NT2/D1 (cell line): ENCODE measurements at regions not wholly inside any gene's neighbourhood (a gene's known extent, or its start where the extent isn't known, plus 50 kb on each side); places are given as distances from the start of the nearest gene placed in this dataset.
"Not testable (repeated sequence)": the region's sequence is repeated elsewhere in the genome, so short reads cannot be mapped to it uniquely, and the experiment has no call there.

Source experiments
- DNase-seq: peaks from one replicate; pipeline ENCODE4 v3.0.0-alpha.2; 2011; ENCODE audit warnings: low read depth, low spot score
- H3K27me3 ChIP-seq: 2 replicates; pipeline ENCODE4 v1.6.0; 2011; ENCODE audit warnings: mild to moderate bottlenecking; ENCODE audit not compliant: insufficient read length, insufficient read depth
- H3K36me3 ChIP-seq: 2 replicates; pipeline ENCODE4 v1.6.1; 2011; ENCODE audit warnings: mild to moderate bottlenecking, low read length, mixed read lengths; ENCODE audit not compliant: insufficient read depth, insufficient read length
- H3K4me1 ChIP-seq: 2 replicates; pipeline ENCODE4 v1.5.1; 2011; ENCODE audit not compliant: insufficient read depth, insufficient read length
- H3K4me3 ChIP-seq: 2 replicates; pipeline ENCODE4 v1.5.1; 2011; ENCODE audit warnings: low read depth; ENCODE audit not compliant: insufficient read length
- H3K9ac ChIP-seq: 2 replicates; pipeline ENCODE4 v1.6.0; 2011; ENCODE audit warnings: low read depth; ENCODE audit not compliant: insufficient read length
- H3K9me3 ChIP-seq: 2 replicates; pipeline ENCODE4 v1.5.1; 2011; ENCODE audit warnings: mild to moderate bottlenecking, low read length; ENCODE audit not compliant: insufficient read depth
- SUZ12 ChIP-seq: IDR thresholded peaks from 2 replicates; pipeline ENCODE4 v1.6.1; 2011; ENCODE audit not compliant: insufficient read length, insufficient read depth; ENCODE audit errors: extremely low read depth
- YY1 ChIP-seq: IDR thresholded peaks from 2 replicates; pipeline ENCODE4 v1.6.1; 2011; ENCODE audit not compliant: insufficient read length, insufficient read depth
- ZNF274 ChIP-seq: IDR thresholded peaks from 2 replicates; pipeline ENCODE4 v1.6.1; 2011; ENCODE audit warnings: mild to moderate bottlenecking, low read depth, low read length

DNA sequence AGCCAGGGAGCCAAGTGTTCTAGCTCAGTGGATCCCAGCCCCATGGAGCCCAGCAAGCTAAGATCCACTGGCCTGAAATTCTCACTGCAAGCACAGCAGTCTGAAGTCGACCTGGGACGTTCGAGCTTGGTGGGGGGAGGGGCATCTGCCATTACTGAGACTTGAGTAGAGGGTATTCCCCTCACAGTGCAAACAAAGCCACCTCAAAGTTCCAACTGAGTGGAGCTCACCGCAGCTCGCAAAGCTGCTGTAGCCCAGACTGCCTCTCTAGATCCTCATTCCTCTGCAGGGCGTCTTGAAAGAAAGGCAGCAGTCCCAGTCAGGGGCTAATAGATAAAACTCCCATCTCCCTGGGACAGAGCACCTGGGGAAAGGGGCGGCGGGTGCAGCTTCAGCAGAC lies 226.3 kb downstream of the ZIC3 start:
- TF ChIP-seq YY1 (no peak), SUZ12 (no peak), ZNF274 (no peak)
- Histone ChIP-seq H3K4me3 (no peak overlapping the region), H3K9ac (no peak overlapping the region), H3K4me1 (no peaks in the 10 kb centered on the region), H3K9me3 (no peaks in the 10 kb centered on the region), H3K36me3 (no peaks in the 10 kb centered on the region), H3K27me3 (no peaks in the 10 kb centered on the region)
- no peak for DNase-seq

GRCh38 chrX:137797926-137798325 lies 232.0 kb downstream of the ZIC3 start:
- not testable (repeated sequence) for H3K4me3 ChIP-seq, H3K4me1 ChIP-seq, H3K9me3 ChIP-seq, H3K27me3 ChIP-seq, DNase-seq, H3K9ac ChIP-seq, H3K36me3 ChIP-seq

GRCh38 chrX:137823257-137823656 lies 257.3 kb downstream of the ZIC3 start:
- H3K4me3 ChIP-seq: no peak overlapping the region
- no peaks in the 10 kb centered on the region for H3K4me1 ChIP-seq
- no peak for DNase-seq
- no peak overlapping the region for H3K9ac ChIP-seq
- H3K36me3 ChIP-seq: no peaks in the 10 kb centered on the region
- H3K9me3 ChIP-seq: no peaks in the 10 kb centered on the region
- TF ChIP-seq YY1 (no peak), ZNF274 (no peak), SUZ12 (no peak)
- no peaks in the 10 kb centered on the region for H3K27me3 ChIP-seq

DNA sequence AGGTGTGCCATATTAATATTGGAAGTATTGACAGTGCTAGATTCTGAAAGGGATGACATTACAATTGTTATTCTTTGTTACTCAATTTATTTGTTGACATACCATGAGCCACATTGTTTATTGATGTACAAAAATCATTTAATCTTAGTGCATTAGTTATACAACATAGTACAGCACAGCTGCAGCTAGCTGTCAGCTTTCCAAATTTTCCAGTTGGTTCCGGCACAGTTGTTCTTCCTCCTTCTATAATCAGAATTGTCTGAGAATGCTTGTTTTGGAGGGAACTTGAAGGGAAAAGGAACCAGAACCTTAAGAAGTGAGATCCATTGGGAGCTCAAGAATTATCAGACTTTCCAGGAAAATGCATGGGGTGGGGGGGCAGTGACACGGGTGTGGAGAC lies 281.4 kb downstream of the ZIC3 start:
- Histone ChIP-seq H3K9me3 (no peaks in the 10 kb centered on the region), H3K4me3 (no peak overlapping the region), H3K9ac (no peak overlapping the region), H3K27me3 (no peaks in the 10 kb centered on the region), H3K36me3 (no peaks in the 10 kb centered on the region), H3K4me1 (no peaks in the 10 kb centered on the region)
- DNase-seq: no peak
- TF ChIP-seq SUZ12 (no peak), YY1 (no peak)

DNA sequence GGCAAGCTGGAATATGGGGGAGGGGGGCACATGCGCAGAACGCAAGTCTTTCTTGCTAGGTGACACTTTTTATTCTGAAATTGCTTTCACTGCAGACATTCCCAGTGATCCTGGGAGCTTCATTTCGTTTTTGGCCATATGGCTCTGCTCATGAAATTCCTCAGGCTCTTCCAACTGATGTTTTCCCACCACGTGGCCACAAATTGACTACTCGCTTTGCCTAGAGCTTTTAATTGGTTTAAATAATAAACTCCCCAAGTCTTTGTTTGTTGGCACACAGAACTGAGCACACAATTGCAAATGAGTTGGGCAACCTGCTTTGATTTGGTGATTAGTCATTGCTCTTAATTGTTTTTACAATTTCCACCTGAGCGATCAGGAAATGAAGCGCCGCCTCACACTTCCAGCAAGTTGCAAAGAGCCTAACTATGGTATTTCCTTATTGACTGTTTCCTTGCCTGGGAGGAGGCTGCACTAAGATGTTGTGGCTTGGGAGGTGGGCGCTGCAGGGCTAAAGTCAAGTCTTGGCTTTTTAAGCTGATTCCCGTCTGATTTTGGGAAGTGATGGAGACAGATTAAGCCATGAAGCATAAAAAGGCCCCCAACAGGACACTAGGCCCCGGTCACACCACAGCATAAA lies 282.5 kb downstream of the ZIC3 start:
- H3K27me3 ChIP-seq: no peaks in the 10 kb centered on the region
- no peaks in the 10 kb centered on the region for H3K36me3 ChIP-seq
- H3K4me1 ChIP-seq: no peaks in the 10 kb centered on the region
- H3K4me3 ChIP-seq: no peak overlapping the region
- H3K9me3 ChIP-seq: no peaks in the 10 kb centered on the region
- no peak overlapping the region for H3K9ac ChIP-seq
- TF ChIP-seq SUZ12 (no peak), YY1 (no peak), ZNF274 (no peak)
- DNase-seq: no peak

DNA sequence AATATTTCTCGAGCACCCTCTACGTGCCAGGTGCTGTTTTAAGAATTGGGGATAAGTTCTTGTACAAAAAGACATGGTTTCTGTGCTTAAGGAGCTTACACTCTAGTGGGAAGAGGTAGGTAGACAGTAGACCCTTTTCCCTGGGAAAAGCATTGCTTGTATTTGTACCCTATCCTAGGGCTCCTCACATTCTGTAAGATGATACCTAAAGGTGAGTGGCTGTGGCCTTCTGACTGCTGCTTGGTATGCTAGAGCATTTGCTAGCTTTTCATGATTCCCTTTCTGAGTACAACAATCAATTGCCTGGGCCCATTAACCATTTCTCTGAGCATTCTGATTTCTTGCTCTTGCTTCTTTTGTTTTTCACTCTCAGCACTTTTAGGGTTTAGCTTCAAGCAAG lies 286.6 kb downstream of the ZIC3 start:
- DNase-seq: no peak
- no peak overlapping the region for H3K9ac ChIP-seq
- TF ChIP-seq SUZ12 (no peak), YY1 (no peak), ZNF274 (no peak)
- H3K4me3 ChIP-seq: no peak overlapping the region
- H3K27me3 ChIP-seq: no peaks in the 10 kb centered on the region
- H3K36me3 ChIP-seq: no peaks in the 10 kb centered on the region
- H3K9me3 ChIP-seq: no peaks in the 10 kb centered on the region
- H3K4me1 ChIP-seq: no peaks in the 10 kb centered on the region

DNA sequence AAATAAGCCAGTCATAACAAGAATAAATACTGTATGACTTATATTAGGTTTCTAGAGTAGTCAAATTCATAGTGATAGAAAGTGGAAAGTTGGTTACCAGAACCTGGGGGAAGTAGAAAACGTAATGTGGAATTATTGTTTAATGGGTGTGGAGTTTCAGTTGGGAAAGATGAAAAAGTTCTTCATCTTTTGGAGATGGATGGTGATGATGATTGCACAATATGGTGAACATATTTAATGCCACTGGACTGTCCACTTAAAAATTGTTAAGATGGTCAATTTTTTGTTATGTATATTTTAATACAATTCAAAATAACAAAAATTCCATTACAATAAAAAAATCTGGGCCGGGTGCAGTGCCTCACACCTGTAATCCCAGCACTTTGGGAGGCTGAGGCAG lies 289.6 kb downstream of the ZIC3 start:
- H3K27me3 ChIP-seq: no peaks in the 10 kb centered on the region
- H3K9ac ChIP-seq: no peak overlapping the region
- TF ChIP-seq YY1: no peak
- no peak overlapping the region for H3K4me3 ChIP-seq
- no peaks in the 10 kb centered on the region for H3K9me3 ChIP-seq
- DNase-seq: no peak
- H3K36me3 ChIP-seq: no peaks in the 10 kb centered on the region
- no peaks in the 10 kb centered on the region for H3K4me1 ChIP-seq

GRCh38 chrX:137858106-137858505 lies 292.2 kb downstream of the ZIC3 start:
- TF ChIP-seq YY1: no peak
- no peak for TF ChIP-seq ZNF274
- no peak for TF ChIP-seq SUZ12
- no peak for DNase-seq

More at GRCh38 chrX:137858106-137858505, 292.2 kb downstream of the ZIC3 start:
- Histone ChIP-seq H3K4me3 (no peak overlapping the region), H3K4me1 (no peaks in the 10 kb centered on the region), H3K9me3 (no peaks in the 10 kb centered on the region), H3K27me3 (no peaks in the 10 kb centered on the region), H3K36me3 (no peaks in the 10 kb centered on the region), H3K9ac (no peak overlapping the region)
